Muscle layer of colon (tissue), 2 donors: ENCODE measurements at regions not wholly inside any gene's neighbourhood (a gene's known extent, or its start where the extent isn't known, plus 50 kb on each side); places are given as distances from the start of the nearest gene placed in this dataset.

Experiments used
- H3K27ac ChIP-seq: one replicate; pipeline ENCODE4 v1.7.0; 2013; ENCODE audit warnings: low read depth, mild to moderate bottlenecking, low read length, moderate library complexity
- H3K27me3 ChIP-seq, 2 donors: one replicate each; pipeline ENCODE4 v1.7.0; 2013; ENCODE audit warnings: low read length in 2 of 2, mild to moderate bottlenecking in 2 of 2; ENCODE audit not compliant: insufficient read depth in 2 of 2, control insufficient read depth in 1 of 2
- H3K36me3 ChIP-seq: one replicate; pipeline ENCODE4 v1.7.0; 2013; ENCODE audit warnings: mild to moderate bottlenecking, low read length; ENCODE audit not compliant: insufficient read depth
- H3K4me1 ChIP-seq: one replicate; pipeline ENCODE4 v1.7.0; 2013; ENCODE audit warnings: mild to moderate bottlenecking, low read length; ENCODE audit not compliant: insufficient read depth
- H3K4me3 ChIP-seq, 2 donors: one replicate each; pipeline ENCODE4 v1.7.0; 2013; ENCODE audit warnings: low read length in 2 of 2, low read depth in 1 of 2, mild to moderate bottlenecking in 1 of 2, moderate library complexity in 1 of 2
- H3K9ac ChIP-seq: one replicate; pipeline ENCODE4 v1.7.0; 2013; ENCODE audit warnings: low read length
- H3K9me3 ChIP-seq: one replicate; pipeline ENCODE4 v1.7.0; 2013; ENCODE audit warnings: mild to moderate bottlenecking, low read length
- donor health status: abdominal sarcoma.
- donor health status: Adenocarcinoma of cecum.

GRCh38 chr9:22739712-22740111, 293.1 kb downstream of the DMRTA1 start:
- Histone ChIP-seq H3K27me3 (no peaks in the 10 kb centered on the region), H3K4me1 (no peaks in the 10 kb centered on the region), H3K36me3 (no peaks in the 10 kb centered on the region), H3K9ac (no peak overlapping the region), H3K27ac (no peak overlapping the region), H3K9me3 (no peaks in the 10 kb centered on the region), H3K4me3 (no peak overlapping the region)

- H3K9me3 ChIP-seq: no peaks in the 10 kb centered on the region
- no peaks in the 10 kb centered on the region for H3K27me3 ChIP-seq
- no peak overlapping the region for H3K9ac ChIP-seq
- H3K4me3 ChIP-seq: no peak overlapping the region
- no peaks in the 10 kb centered on the region for H3K36me3 ChIP-seq
- H3K4me1 ChIP-seq: no peaks in the 10 kb centered on the region
- no peak overlapping the region for H3K27ac ChIP-seq
Observed at GRCh38 chr9:22740781-22741180, 294.2 kb downstream of the DMRTA1 start.

- Histone ChIP-seq H3K9ac (no peak overlapping the region), H3K36me3 (no peaks in the 10 kb centered on the region), H3K27ac (no peak overlapping the region), H3K4me3 (no peak overlapping the region), H3K4me1 (no peaks in the 10 kb centered on the region), H3K9me3 (no peaks in the 10 kb centered on the region), H3K27me3 (no peaks in the 10 kb centered on the region)
Observed at GRCh38 chr9:22742401-22742800, 295.8 kb downstream of the DMRTA1 start.

GRCh38 chr9:22773501-22774220, 327.0 kb downstream of the DMRTA1 start:
- H3K27ac ChIP-seq: no peak overlapping the region
- no peak overlapping the region for H3K9ac ChIP-seq
- H3K4me1 ChIP-seq: no peaks in the 10 kb centered on the region
- H3K36me3 ChIP-seq: no peaks in the 10 kb centered on the region
- no peaks in the 10 kb centered on the region for H3K9me3 ChIP-seq
- H3K4me3 ChIP-seq: no peak overlapping the region
- no peaks in the 10 kb centered on the region for H3K27me3 ChIP-seq

GRCh38 chr9:22790329-22790728, 343.7 kb downstream of the DMRTA1 start:
- H3K36me3 ChIP-seq: no peaks in the 10 kb centered on the region
- no peak overlapping the region for H3K4me3 ChIP-seq
- no peak overlapping the region for H3K27ac ChIP-seq
- H3K4me1 ChIP-seq: no peaks in the 10 kb centered on the region
- no peaks in the 10 kb centered on the region for H3K9me3 ChIP-seq
- no peaks in the 10 kb centered on the region for H3K27me3 ChIP-seq
- H3K9ac ChIP-seq: no peak overlapping the region

GRCh38 chr9:22808876-22809275, 362.3 kb downstream of the DMRTA1 start:
- H3K27ac ChIP-seq: no peak overlapping the region
- no peaks in the 10 kb centered on the region for H3K36me3 ChIP-seq
- H3K9me3 ChIP-seq: no peaks in the 10 kb centered on the region
- H3K4me3 ChIP-seq: no peak overlapping the region
- H3K9ac ChIP-seq: no peak overlapping the region
- H3K27me3 ChIP-seq: no peaks in the 10 kb centered on the region
- no peaks in the 10 kb centered on the region for H3K4me1 ChIP-seq

- no peak overlapping the region for H3K9ac ChIP-seq
- H3K27me3 ChIP-seq: no peaks in the 10 kb centered on the region
- no peaks in the 10 kb centered on the region for H3K4me1 ChIP-seq
- no peaks in the 10 kb centered on the region for H3K9me3 ChIP-seq
- H3K36me3 ChIP-seq: no peaks in the 10 kb centered on the region
- H3K4me3 ChIP-seq: no peak overlapping the region
- no peak overlapping the region for H3K27ac ChIP-seq
Observed at GRCh38 chr9:22809371-22809770, 362.7 kb downstream of the DMRTA1 start.

- Histone ChIP-seq H3K27ac (no peak overlapping the region), H3K4me3 (no peak overlapping the region), H3K9me3 (no peaks in the 10 kb centered on the region), H3K27me3 (no peaks in the 10 kb centered on the region), H3K4me1 (no peaks in the 10 kb centered on the region), H3K9ac (no peak overlapping the region), H3K36me3 (no peaks in the 10 kb centered on the region)
Observed at GRCh38 chr9:22813529-22813928, 366.9 kb downstream of the DMRTA1 start.

GRCh38 chr9:22815246-22815645, 368.6 kb downstream of the DMRTA1 start:
- Histone ChIP-seq H3K9ac (no peak overlapping the region), H3K27me3 (no peaks in the 10 kb centered on the region), H3K36me3 (no peaks in the 10 kb centered on the region), H3K4me1 (no peaks in the 10 kb centered on the region), H3K4me3 (no peak overlapping the region), H3K27ac (no peak overlapping the region), H3K9me3 (no peaks in the 10 kb centered on the region)

GRCh38 chr9:22817181-22817580, 370.6 kb downstream of the DMRTA1 start:
- H3K36me3 ChIP-seq: no peaks in the 10 kb centered on the region
- no peaks in the 10 kb centered on the region for H3K9me3 ChIP-seq
- no peak overlapping the region for H3K27ac ChIP-seq
- no peaks in the 10 kb centered on the region for H3K27me3 ChIP-seq
- no peaks in the 10 kb centered on the region for H3K4me1 ChIP-seq
- no peak overlapping the region for H3K4me3 ChIP-seq
- no peak overlapping the region for H3K9ac ChIP-seq

- Histone ChIP-seq H3K27me3 (no peaks in the 10 kb centered on the region), H3K9me3 (no peaks in the 10 kb centered on the region), H3K4me3 (no peak overlapping the region), H3K27ac (no peak overlapping the region), H3K9ac (no peak overlapping the region), H3K36me3 (no peaks in the 10 kb centered on the region), H3K4me1 (no peaks in the 10 kb centered on the region)
Observed at GRCh38 chr9:22829236-22829635, 382.6 kb downstream of the DMRTA1 start.

- H3K27ac ChIP-seq: no peak overlapping the region
- H3K36me3 ChIP-seq: no peaks in the 10 kb centered on the region
- H3K27me3 ChIP-seq: no peaks in the 10 kb centered on the region
- H3K9ac ChIP-seq: no peak overlapping the region
- H3K4me3 ChIP-seq: no peak overlapping the region
- no peaks in the 10 kb centered on the region for H3K4me1 ChIP-seq
- H3K9me3 ChIP-seq: no peaks in the 10 kb centered on the region
Observed at GRCh38 chr9:22838266-22838665, 391.6 kb downstream of the DMRTA1 start.
